ENCODE measurements at regions not wholly inside any gene's neighbourhood (a gene's known extent, or its start where the extent isn't known, plus 50 kb on each side); places are given as distances from the start of the nearest gene placed in this dataset.
"Not testable (repeated sequence)": the region's sequence is repeated elsewhere in the genome, so short reads cannot be mapped to it uniquely, and the experiment has no call there.

GRCh38 chr4:3882316-3882885 lies 116.2 kb downstream of the ADRA2C start:
- DNase-seq (ENCODE audit: extremely low read depth in 1 of 4, low spot score in 3 of 4); H3K9ac ChIP-seq (ENCODE audit: insufficient read depth in 1 of 2, low read depth in 2 of 2, low read length in 2 of 2); H3K4me2 ChIP-seq (ENCODE audit: insufficient read depth, low read length); H3K9me3 ChIP-seq (replicated peaks; ENCODE audit: control insufficient read depth, insufficient read depth, low read depth, low read length); intact Hi-C loops (cut with micrococcal nuclease); ATAC-seq; CTCF ChIA-PET (ENCODE audit: low intra/inter-chr PET ratio); FAIRE-seq; BruUV-seq (replicated peaks); H3K79me2 ChIP-seq (ENCODE audit: control insufficient read depth, insufficient read depth, low read length); H3K36me3 ChIP-seq (ENCODE audit: control insufficient read depth, insufficient read depth, low read length); H3K9me1 ChIP-seq (ENCODE audit: control insufficient read depth, insufficient read depth, low read length); H4K20me1 ChIP-seq (replicated peaks; ENCODE audit: control insufficient read depth, insufficient read depth, low read length); POLR2A ChIA-PET; in situ Hi-C loops (cut with MboI); H3K27ac ChIP-seq (ENCODE audit: extremely low read depth, low read depth, low read length); H3K4me3 ChIP-seq; H2AFZ ChIP-seq (ENCODE audit: low read depth, low read length): not testable (repeated sequence)
- Histone ChIP-seq H3K4me1 (replicated peaks in 1 of 2; ENCODE audit: control insufficient read depth in 2 of 2, insufficient read depth in 2 of 2, low read length in 2 of 2) (peaks cover 0 to 12% of the 10 kb centered on the region in 2 experiments; a peak in 2 of 5 replicates), H3K27me3 (ENCODE audit: control insufficient read depth in 2 of 2, insufficient read depth in 2 of 2, low read length in 2 of 2) (peaks cover 2 to 21% of the 10 kb centered on the region in 2 experiments; a peak in 4 of 5 replicates)
- under 1% methylated on average over 11 of the region's 12 CpGs for WGBS (ENCODE audit: insufficient coverage, low coverage, missing lambda C conversion rate)

- peaks cover 2 to 14% of the 10 kb centered on the region in 2 experiments; a peak in 4 of 5 replicates for H3K27me3 ChIP-seq (ENCODE audit: control insufficient read depth in 2 of 2, insufficient read depth in 2 of 2, low read length in 2 of 2)
- in situ Hi-C loops (cut with MboI); H3K9me1 ChIP-seq (ENCODE audit: control insufficient read depth, insufficient read depth, low read length); POLR2A ChIA-PET; H3K79me2 ChIP-seq (ENCODE audit: control insufficient read depth, insufficient read depth, low read length); H3K9ac ChIP-seq (ENCODE audit: insufficient read depth in 1 of 2, low read depth in 2 of 2, low read length in 2 of 2); DNase-seq (ENCODE audit: extremely low read depth in 1 of 4, low spot score in 3 of 4); intact Hi-C loops (cut with micrococcal nuclease); H4K20me1 ChIP-seq (replicated peaks; ENCODE audit: control insufficient read depth, insufficient read depth, low read length); H3K4me3 ChIP-seq; H3K27ac ChIP-seq (ENCODE audit: extremely low read depth, low read depth, low read length); H3K9me3 ChIP-seq (replicated peaks; ENCODE audit: control insufficient read depth, insufficient read depth, low read depth, low read length); FAIRE-seq; H3K4me2 ChIP-seq (ENCODE audit: insufficient read depth, low read length); BruUV-seq (replicated peaks); ATAC-seq; H2AFZ ChIP-seq (ENCODE audit: low read depth, low read length); CTCF ChIA-PET (ENCODE audit: low intra/inter-chr PET ratio); H3K36me3 ChIP-seq (ENCODE audit: control insufficient read depth, insufficient read depth, low read length): not testable (repeated sequence)
- WGBS (ENCODE audit: insufficient coverage, low coverage, missing lambda C conversion rate) = 2% methylated on average over 5 of the region's 5 CpGs
- peaks cover 0 to 12% of the 10 kb centered on the region in 2 experiments; a peak in 2 of 5 replicates for H3K4me1 ChIP-seq (replicated peaks in 1 of 2; ENCODE audit: control insufficient read depth in 2 of 2, insufficient read depth in 2 of 2, low read length in 2 of 2)
Measured at GRCh38 chr4:3884261-3884660, 118.1 kb downstream of the ADRA2C start.

Data from K562 (cell line).